NK-92 treated with Interleukin-12 subunit alpha and Interleukin-12 subunit beta, amount 100 ng/mL, for 24 hours (cell line): ENCODE measurements at regions not wholly inside any gene's neighbourhood (a gene's known extent, or its start where the extent isn't known, plus 50 kb on each side); places are given as distances from the start of the nearest gene placed in this dataset.
"Not testable (repeated sequence)": the region's sequence is repeated elsewhere in the genome, so short reads cannot be mapped to it uniquely, and the experiment has no call there.

Experiments used
- DNase-seq: peaks from one replicate; lab custom pipeline; 2025; lab: John Stamatoyannopoulos, UW

GRCh38 chr6:80633412-80633811 is 526.9 kb downstream of the BCKDHB start:
- DNase-seq: no peak

- DNase-seq: no peak
These were observed 518.9 kb downstream of the BCKDHB start for GRCh38 chr6:80625405-80625804.

GRCh38 chr6:80623066-80623815 is 516.8 kb downstream of the BCKDHB start:
- no peak for DNase-seq

GRCh38 chr6:80622641-80623040 is 516.2 kb downstream of the BCKDHB start:
- no peak for DNase-seq

- DNase-seq: no peak
These were observed 512.5 kb downstream of the BCKDHB start for GRCh38 chr6:80618953-80619352.

DNA sequence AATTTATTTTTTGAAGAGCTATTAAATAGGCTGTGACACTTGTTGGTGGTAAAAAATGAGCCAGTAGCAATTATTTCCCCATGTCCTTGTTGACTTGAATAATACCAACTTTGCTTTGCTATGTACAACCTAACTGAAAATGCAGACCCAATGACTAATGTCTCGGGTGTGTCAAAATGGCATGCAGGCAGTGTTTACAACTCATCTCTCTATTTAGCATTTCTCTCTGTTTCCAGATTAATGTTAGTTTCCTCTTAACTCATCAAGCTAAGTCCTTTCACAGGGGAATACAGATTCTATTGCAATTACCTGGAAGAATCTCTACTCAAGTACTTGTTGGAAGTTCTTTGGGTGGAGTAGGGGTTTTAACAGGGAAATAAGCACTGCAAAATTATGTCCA is 504.4 kb downstream of the BCKDHB start:
- no peak for DNase-seq

DNA sequence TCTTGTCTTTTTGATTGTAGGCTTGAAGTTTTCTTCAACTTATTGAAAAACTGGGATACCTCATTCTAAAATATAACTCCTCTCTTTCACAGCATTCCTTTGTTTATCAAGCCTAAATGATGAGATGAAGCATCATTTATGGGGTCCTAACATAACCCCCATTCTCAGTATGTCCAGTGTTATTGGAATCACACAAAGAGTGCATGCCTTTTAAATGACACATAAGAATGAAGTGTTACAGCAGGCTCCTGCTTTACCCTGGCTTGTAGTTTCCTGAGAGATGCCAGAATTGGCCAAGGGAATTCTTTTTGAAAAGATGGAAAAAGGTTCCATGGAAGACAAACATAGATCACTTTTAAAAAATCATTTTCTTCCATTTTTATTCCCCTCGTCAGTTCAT is 502.4 kb downstream of the BCKDHB start:
- no peak for DNase-seq

- no peak for DNase-seq
These were observed 501.4 kb downstream of the BCKDHB start for GRCh38 chr6:80607811-80608391.

- DNase-seq: no peak
These were observed 498.9 kb downstream of the BCKDHB start for GRCh38 chr6:80605165-80605989.

- no peak for DNase-seq
These were observed 497.2 kb downstream of the BCKDHB start for GRCh38 chr6:80603679-80604078.

GRCh38 chr6:80594461-80594860 is 488.0 kb downstream of the BCKDHB start:
- DNase-seq: no peak

- DNase-seq: no peak
These were observed 486.0 kb downstream of the BCKDHB start for GRCh38 chr6:80592436-80592835.

- DNase-seq: no peak
These were observed 479.8 kb downstream of the BCKDHB start for GRCh38 chr6:80586242-80586641.

DNA sequence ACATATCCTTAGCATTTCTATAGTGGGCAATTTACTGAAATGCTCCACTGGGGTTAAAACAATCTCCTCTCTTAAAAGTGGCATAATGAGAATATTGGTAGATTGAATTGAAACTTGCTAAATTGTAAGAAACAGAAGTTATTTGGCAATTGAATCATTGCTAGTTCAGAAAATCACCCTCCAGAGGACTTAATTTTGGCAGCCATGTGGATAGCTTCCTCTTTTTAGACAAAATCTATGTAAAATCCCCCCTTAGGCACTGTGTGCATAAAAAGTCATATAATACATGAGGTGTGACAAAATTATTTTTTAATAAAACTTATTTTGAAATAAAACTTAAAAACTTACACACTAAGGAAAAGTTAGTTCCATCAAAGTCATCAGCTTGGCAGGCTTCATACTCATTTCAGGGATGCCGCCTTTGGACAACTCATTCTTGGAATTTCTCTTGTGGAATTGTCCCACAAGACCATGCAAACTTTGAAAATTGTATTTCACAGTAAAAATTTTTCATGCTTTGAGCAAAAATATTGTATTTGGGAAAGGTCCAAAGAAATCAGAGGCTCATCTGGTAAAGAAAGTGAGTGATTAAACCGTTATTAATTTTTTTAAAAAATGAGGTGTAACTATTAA is 473.0 kb downstream of the BCKDHB start:
- no peak for DNase-seq

- DNase-seq: not testable (repeated sequence)
These were observed 466.8 kb downstream of the BCKDHB start for GRCh38 chr6:80573320-80573719.

DNA sequence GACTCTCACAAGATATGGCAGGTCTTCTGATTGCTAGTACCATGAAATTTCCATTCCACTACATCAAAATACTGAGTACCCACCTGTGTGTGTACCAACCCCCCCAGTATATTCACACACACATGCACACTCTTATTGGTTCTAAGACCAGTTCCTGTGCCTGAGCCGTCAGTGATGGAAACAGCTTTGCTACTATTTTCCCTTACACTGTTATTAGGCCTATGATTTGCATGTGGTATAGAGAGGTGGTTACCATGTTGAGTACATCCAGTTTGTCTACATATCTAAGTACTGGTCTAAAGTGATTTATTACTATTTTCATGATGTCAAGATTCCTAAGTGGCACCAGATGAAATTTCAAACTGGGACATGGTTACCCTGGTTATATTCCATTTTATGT is 459.9 kb downstream of the BCKDHB start:
- DNase-seq: no peak

DNA sequence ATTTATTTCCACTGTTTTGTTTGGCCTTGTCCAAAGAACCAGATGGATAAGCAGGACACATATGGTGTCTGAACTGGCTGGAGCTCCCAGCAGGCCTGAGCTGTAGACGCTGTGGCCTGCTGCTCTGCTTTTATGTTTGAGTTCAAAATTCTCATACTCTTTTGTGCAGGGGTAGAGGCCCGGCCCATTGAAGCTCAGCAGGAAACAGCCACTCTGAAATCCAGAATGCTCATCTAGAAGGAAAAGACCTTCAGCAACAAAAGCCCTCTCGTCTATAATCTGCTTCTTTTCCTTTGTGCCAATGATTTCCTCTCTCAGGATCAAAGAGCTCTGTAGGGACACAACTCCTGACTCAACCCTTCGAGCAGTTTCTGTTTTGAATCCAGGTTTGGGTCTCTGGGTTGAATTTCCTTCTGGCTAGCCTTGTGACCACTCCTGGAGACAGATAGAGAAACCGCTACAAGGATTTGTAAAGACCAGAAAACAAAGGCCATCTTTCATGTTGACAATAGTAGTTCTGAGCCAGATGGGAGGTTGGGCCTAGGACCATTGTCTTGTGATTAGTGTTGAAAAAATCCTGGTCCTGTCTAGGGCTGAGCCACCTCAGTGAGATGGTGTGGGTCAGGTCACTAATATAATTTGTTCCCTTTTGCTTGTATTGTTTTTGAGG is 446.7 kb downstream of the BCKDHB start:
- no peak for DNase-seq

DNA sequence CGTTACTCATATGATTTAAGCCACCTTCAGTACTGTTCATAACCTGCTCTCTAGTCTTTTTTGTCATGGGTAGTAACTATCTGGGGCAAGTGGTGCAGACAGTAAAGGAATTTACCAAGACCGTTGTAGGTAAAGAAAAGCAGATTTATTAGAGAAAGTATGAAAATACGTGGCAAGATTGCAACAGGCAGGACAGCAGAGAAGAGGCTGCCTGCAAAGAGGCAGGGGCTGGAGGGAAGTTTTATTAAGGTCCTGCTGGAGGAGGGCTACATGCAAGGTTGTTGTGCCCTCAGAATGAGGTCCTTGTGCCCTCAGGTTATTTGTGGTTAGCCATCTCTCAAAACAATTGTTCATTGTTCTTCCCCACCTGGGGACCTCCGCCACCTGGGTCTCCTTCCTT is 444.3 kb downstream of the BCKDHB start:
- no peak for DNase-seq

DNA sequence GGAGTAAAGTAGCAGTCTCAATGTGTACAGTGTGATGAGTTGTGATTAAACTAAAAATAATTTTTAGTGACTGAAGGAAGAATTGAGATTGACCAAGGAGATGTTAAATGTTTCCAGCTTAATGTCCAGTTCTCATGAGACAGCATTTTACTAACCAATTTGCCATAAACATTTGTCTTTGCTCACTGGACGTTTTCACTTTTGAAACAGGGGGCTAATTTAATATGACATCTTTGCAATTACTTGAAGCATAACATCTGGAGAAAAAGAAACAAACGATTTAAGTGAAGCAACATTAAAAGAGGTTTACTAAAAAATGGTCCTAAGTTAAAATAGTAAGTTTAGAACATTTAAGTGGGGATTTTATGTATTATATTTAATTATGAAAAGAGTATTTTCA is 443.8 kb downstream of the BCKDHB start:
- no peak for DNase-seq

DNA sequence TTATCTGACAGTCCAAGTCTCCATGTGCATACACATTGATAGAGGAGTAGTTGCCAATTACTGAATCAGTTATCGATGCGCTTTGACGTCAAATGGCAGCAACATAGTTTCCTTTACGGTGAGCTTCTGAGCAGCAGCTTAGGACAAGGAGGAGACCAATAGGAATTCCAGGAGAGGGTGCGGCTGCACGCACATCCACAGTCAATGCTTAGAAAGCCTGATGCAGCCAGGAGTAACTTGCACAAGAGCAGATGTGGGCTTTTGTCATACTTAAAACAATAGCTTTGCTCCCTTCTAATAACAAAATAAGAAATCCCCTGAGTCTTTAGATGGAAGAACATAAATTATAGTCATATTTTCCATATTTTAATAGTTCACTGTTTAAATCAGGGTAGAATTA is 442.1 kb downstream of the BCKDHB start:
- DNase-seq: no peak

DNA sequence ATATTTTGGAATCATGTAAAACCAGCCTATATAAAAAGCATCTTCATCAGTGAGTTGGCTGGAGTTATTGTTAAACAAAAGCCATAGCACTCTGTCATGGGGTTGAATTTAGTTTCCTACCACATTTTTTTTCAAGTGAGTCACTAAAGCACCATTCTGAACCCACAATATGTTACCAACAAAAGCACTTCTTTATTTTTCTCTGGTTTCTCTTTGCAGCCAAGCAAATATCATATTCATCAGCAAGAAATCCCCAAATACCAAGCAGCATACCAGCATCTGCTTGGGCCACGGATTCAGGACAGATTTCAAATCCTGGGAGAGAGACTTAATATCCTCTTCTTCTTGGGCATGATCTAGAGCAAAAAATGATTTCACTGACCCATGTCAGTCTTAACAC is 441.4 kb downstream of the BCKDHB start:
- DNase-seq: no peak
